ENCODE measurements at regions not wholly inside any gene's neighbourhood (a gene's known extent, or its start where the extent isn't known, plus 50 kb on each side); places are given as distances from the start of the nearest gene placed in this dataset.

DNA sequence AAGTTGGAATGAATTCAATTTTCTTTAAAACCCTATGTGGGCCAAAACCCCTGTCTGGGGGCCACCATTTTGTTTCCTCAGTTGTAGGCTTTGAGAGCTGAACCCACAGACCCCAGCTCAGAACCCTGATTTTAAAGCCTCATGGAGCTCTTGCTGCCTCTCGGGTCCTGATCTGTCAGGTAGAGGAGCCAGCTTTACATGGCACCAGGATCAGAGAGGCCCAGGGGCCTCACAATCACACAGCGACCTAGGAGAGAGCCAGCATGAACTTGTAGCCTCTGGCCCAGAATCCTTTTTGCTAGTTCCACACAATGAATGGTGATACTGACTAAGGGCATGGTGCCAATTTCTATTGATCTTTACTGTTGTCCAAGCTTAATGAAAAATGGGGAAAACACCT, 84.3 kb upstream of the SORCS3 start:
- TF ChIP-seq, protein P1, sequence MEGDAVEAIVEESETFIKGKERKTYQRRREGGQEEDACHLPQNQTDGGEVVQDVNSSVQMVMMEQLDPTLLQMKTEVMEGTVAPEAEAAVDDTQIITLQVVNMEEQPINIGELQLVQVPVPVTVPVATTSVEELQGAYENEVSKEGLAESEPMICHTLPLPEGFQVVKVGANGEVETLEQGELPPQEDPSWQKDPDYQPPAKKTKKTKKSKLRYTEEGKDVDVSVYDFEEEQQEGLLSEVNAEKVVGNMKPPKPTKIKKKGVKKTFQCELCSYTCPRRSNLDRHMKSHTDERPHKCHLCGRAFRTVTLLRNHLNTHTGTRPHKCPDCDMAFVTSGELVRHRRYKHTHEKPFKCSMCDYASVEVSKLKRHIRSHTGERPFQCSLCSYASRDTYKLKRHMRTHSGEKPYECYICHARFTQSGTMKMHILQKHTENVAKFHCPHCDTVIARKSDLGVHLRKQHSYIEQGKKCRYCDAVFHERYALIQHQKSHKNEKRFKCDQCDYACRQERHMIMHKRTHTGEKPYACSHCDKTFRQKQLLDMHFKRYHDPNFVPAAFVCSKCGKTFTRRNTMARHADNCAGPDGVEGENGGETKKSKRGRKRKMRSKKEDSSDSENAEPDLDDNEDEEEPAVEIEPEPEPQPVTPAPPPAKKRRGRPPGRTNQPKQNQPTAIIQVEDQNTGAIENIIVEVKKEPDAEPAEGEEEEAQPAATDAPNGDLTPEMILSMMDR (IDR thresholded peaks at IDR 0.05; ENCODE audit: low read depth, low read length) = no peak
- no peak for TF ChIP-seq EZH2phosphoT487 (IDR thresholded peaks at IDR 0.05; ENCODE audit: low read depth)

All from OCI-LY3 (cell line).